PC-9 (cell line): ENCODE measurements at regions not wholly inside any gene's neighbourhood (a gene's known extent, or its start where the extent isn't known, plus 50 kb on each side); places are given as distances from the start of the nearest gene placed in this dataset.

Experiments
- BruUV-seq: library from RNA; stranded (reverse); fragments of 400-500 nt; replicated peaks from 2 replicates; lab custom pipeline; 2021; lab: Mats Ljungman, UMichigan
- CTCF ChIA-PET: fragments of 300-600 bp; sonication (Branson Sonifier 250); formaldehyde crosslinking; loops from one replicate; lab custom pipeline; 2022; ENCODE audit warnings: antibody characterized with exemption; lab: Charles Lee
- POLR2A ChIA-PET: fragments of 300-600 bp; sonication (Branson Sonifier 250); formaldehyde crosslinking; loops from one replicate; lab custom pipeline; 2022; ENCODE audit warnings: antibody characterized with exemption; ENCODE audit not compliant: unreplicated experiment; lab: Charles Lee
- DNase-seq, 2 experiments: peaks; one replicate each; pipeline versions ENCODE4 v3.0.0 to v3.0.0-alpha.2; 2015 to 2022; ENCODE audit warnings: mixed read lengths in 1 of 2
- H2AFZ ChIP-seq: fragments of 200-600 bp; sonication (generic); 2 replicates; pipeline ENCODE4 v1.8.1; 2017; ENCODE audit warnings: antibody characterized with exemption
- H3F3A ChIP-seq: fragments of 200-600 bp; sonication (generic); 2 replicates; pipeline ENCODE4 v1.8.1; 2017; ENCODE audit warnings: antibody characterized with exemption, mild to moderate bottlenecking, low read depth; ENCODE audit not compliant: insufficient read depth
- H3K27ac ChIP-seq: fragments of 200-600 bp; sonication (generic); 2 replicates; pipeline ENCODE4 v1.6.1; 2016; ENCODE audit warnings: mixed run types
- H3K27me3 ChIP-seq: fragments of 200-600 bp; sonication (generic); 2 replicates; pipeline ENCODE4 v1.6.1; 2016; ENCODE audit warnings: low read depth, mixed run types; ENCODE audit not compliant: insufficient read depth
- H3K36me3 ChIP-seq: fragments of 200-600 bp; sonication (generic); 2 replicates; pipeline ENCODE4 v1.6.1; 2016; ENCODE audit warnings: low read depth, mixed run types
- H3K4me1 ChIP-seq: fragments of 200-600 bp; sonication (generic); replicated peaks from 2 replicates; pipeline ENCODE4 v1.6.1; 2016; ENCODE audit warnings: mixed run types; ENCODE audit not compliant: insufficient read depth
- H3K4me2 ChIP-seq: fragments of 200-600 bp; sonication (generic); 2 replicates; pipeline ENCODE4 v1.6.1; 2017; ENCODE audit warnings: mixed run types
- H3K4me3 ChIP-seq: fragments of 200-600 bp; sonication (generic); 2 replicates; pipeline ENCODE4 v1.6.1; 2016; ENCODE audit warnings: mixed run types
- H3K79me2 ChIP-seq: fragments of 200-600 bp; sonication (generic); 2 replicates; pipeline ENCODE4 v1.6.1; 2017; ENCODE audit warnings: low read depth, mixed run types
- H3K9me2 ChIP-seq: fragments of 200-600 bp; sonication (generic); 2 replicates; pipeline ENCODE4 v1.8.1; 2017; ENCODE audit warnings: mild to moderate bottlenecking; ENCODE audit not compliant: insufficient read depth
- H3K9me3 ChIP-seq: fragments of 200-600 bp; sonication (generic); 2 replicates; pipeline ENCODE4 v1.8.1; 2016; ENCODE audit warnings: low read depth; ENCODE audit not compliant: insufficient read depth
- H4K20me1 ChIP-seq: fragments of 200-600 bp; sonication (generic); 2 replicates; pipeline ENCODE4 v1.8.1; 2017; ENCODE audit not compliant: insufficient read depth
- EZH2 ChIP-seq: fragments of 200-600 bp; sonication (generic); IDR thresholded peaks from 2 replicates; pipeline ENCODE4 v1.8.0; 2017; ENCODE audit warnings: antibody characterized with exemption, low read depth
- intact Hi-C: fragments of 100-400 bp; cut with micrococcal nuclease; formaldehyde crosslinking; loops from one replicate; pipeline ENCODE4 v1.10.0; 2022; ENCODE audit not compliant: unreplicated experiment
- TF ChIP-seq, protein P1 (sequence below): fragments of 200-600 bp; sonication (generic); conservative IDR thresholded peaks from 2 replicates; pipeline ENCODE4 v1.6.1; 2017; ENCODE audit warnings: mixed run types, antibody characterized with exemption, mild to moderate bottlenecking, moderate library complexity

- H3K79me2 ChIP-seq = no peaks in the 10 kb centered on the region
- no peak overlapping the region for H3K4me3 ChIP-seq
- TF ChIP-seq EZH2 = no peak
- TF ChIP-seq, protein P1, sequence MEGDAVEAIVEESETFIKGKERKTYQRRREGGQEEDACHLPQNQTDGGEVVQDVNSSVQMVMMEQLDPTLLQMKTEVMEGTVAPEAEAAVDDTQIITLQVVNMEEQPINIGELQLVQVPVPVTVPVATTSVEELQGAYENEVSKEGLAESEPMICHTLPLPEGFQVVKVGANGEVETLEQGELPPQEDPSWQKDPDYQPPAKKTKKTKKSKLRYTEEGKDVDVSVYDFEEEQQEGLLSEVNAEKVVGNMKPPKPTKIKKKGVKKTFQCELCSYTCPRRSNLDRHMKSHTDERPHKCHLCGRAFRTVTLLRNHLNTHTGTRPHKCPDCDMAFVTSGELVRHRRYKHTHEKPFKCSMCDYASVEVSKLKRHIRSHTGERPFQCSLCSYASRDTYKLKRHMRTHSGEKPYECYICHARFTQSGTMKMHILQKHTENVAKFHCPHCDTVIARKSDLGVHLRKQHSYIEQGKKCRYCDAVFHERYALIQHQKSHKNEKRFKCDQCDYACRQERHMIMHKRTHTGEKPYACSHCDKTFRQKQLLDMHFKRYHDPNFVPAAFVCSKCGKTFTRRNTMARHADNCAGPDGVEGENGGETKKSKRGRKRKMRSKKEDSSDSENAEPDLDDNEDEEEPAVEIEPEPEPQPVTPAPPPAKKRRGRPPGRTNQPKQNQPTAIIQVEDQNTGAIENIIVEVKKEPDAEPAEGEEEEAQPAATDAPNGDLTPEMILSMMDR = no peak
- H3K36me3 ChIP-seq = no peaks in the 10 kb centered on the region
- H3K9me3 ChIP-seq = 0 out of 2 replicates have a peak, but pooled peaks cover 5% of the 10 kb centered on the region
- peaks cover 31% of the 10 kb centered on the region for H3K4me1 ChIP-seq
- no peak for DNase-seq
- intact Hi-C loops = no loop called here
- ChIA-PET POLR2A (interaction anchor here (0.5 kb wide), 1 partner anchor 759 kb away, joined by 4 read pairs; no protein-coding TSS in a partner anchor), CTCF (no interaction called here)
- H3K27ac ChIP-seq = no peak overlapping the region
- no peak overlapping the region for H2AFZ ChIP-seq
- peaks cover 6% of the 10 kb centered on the region for H3F3A ChIP-seq
- no peaks in the 10 kb centered on the region for H3K27me3 ChIP-seq
- no peaks in the 10 kb centered on the region for H4K20me1 ChIP-seq
- no peaks in the 10 kb centered on the region for H3K9me2 ChIP-seq
- H3K4me2 ChIP-seq = no peak overlapping the region
- BruUV-seq = no TSS peak
Observed at GRCh38 chr12:46449316-46449715, 76.7 kb upstream of the SLC38A2 start.

GRCh38 chr12:46446645-46447044, 74.1 kb upstream of the SLC38A2 start:
- intact Hi-C loops = no loop called here
- Histone ChIP-seq H3K4me3 (no peak overlapping the region), H2AFZ (no peak overlapping the region), H3K27me3 (no peaks in the 10 kb centered on the region), H3K36me3 (no peaks in the 10 kb centered on the region), H3K9me3 (0 out of 2 replicates have a peak, but pooled peaks cover 1% of the 10 kb centered on the region), H3K79me2 (no peaks in the 10 kb centered on the region), H4K20me1 (no peaks in the 10 kb centered on the region), H3K4me1 (peaks cover 18% of the 10 kb centered on the region), H3K27ac (no peak overlapping the region), H3K4me2 (no peak overlapping the region), H3K9me2 (no peaks in the 10 kb centered on the region), H3F3A (no peaks in the 10 kb centered on the region)
- TF ChIP-seq EZH2 = no peak
- TF ChIP-seq, protein P1 = no peak
- CTCF ChIA-PET = no interaction called here
- no TSS peak for BruUV-seq
- POLR2A ChIA-PET = no interaction called here
- no peak for DNase-seq

GRCh38 chr12:46445551-46446235, 73.1 kb upstream of the SLC38A2 start:
- H3K4me3 ChIP-seq = no peak overlapping the region
- ChIA-PET CTCF (no interaction called here), POLR2A (no interaction called here)
- no peaks in the 10 kb centered on the region for H3F3A ChIP-seq
- H3K27ac ChIP-seq = no peak overlapping the region
- no peaks in the 10 kb centered on the region for H3K27me3 ChIP-seq
- DNase-seq = no peak
- no peaks in the 10 kb centered on the region for H3K36me3 ChIP-seq
- no peaks in the 10 kb centered on the region for H3K79me2 ChIP-seq
- peaks cover 17% of the 10 kb centered on the region for H3K4me1 ChIP-seq
- intact Hi-C loops = no loop called here
- no TSS peak for BruUV-seq
- no peak overlapping the region for H3K4me2 ChIP-seq
- TF ChIP-seq EZH2 = no peak
- TF ChIP-seq, protein P1 = no peak
- no peaks in the 10 kb centered on the region for H3K9me2 ChIP-seq
- no peak overlapping the region for H2AFZ ChIP-seq
- H4K20me1 ChIP-seq = no peaks in the 10 kb centered on the region
- H3K9me3 ChIP-seq = 0 out of 2 replicates have a peak, but pooled peaks cover 4% of the 10 kb centered on the region
